Breast epithelium (tissue), 4 donors: ENCODE measurements at regions not wholly inside any gene's neighbourhood (a gene's known extent, or its start where the extent isn't known, plus 50 kb on each side); places are given as distances from the start of the nearest gene placed in this dataset.
"Not testable (repeated sequence)": the region's sequence is repeated elsewhere in the genome, so short reads cannot be mapped to it uniquely, and the experiment has no call there.

Experiments used
- DNase-seq, 2 donors: peaks; one replicate each; pipeline ENCODE4 v3.0.0-alpha.2; 2019; ENCODE audit warnings: low spot score in 2 of 2
- H3K27ac ChIP-seq, 2 donors: fragments of 200-600 bp; sonication (generic) in 1 of 2; one replicate each; pipeline ENCODE4 v1.5.1; 2016 to 2019; ENCODE audit warnings: mild to moderate bottlenecking in 1 of 2
- H3K27me3 ChIP-seq, 2 donors: fragments of 200-600 bp; sonication (generic) in 1 of 2; one replicate each; pipeline versions ENCODE4 v1.5.1 to v1.6.0; 2017 to 2019; ENCODE audit warnings: control low read depth in 1 of 2, mild to moderate bottlenecking in 1 of 2
- H3K36me3 ChIP-seq: fragments of 200-600 bp; one replicate; pipeline ENCODE4 v1.5.1; 2019
- H3K4me1 ChIP-seq, 2 donors: fragments of 200-600 bp; sonication (generic); one replicate each; pipeline ENCODE4 v1.5.1; 2016 to 2019; ENCODE audit warnings: control low read depth in 1 of 2
- H3K4me3 ChIP-seq, 3 donors: fragments of 200-600 bp; sonication (generic); 1 replicate in 2 of 3; 2 replicates in 1 of 3; pipeline ENCODE4 v1.5.1; 2016 to 2019; ENCODE audit warnings: mild to moderate bottlenecking in 3 of 3, moderate library complexity in 2 of 3
- H3K9me3 ChIP-seq, 2 donors: fragments of 200-600 bp; sonication (generic) in 1 of 2; one replicate each; pipeline ENCODE4 v1.5.1; 2016 to 2019; ENCODE audit warnings: control low read depth in 1 of 2
- CTCF ChIP-seq, 3 donors: fragments of 450-650 bp; IDR thresholded peaks; one replicate each; pipeline ENCODE4 v1.5.1; 2016 to 2017; ENCODE audit warnings: antibody characterized with exemption in 3 of 3, mild to moderate bottlenecking in 3 of 3, moderate library complexity in 3 of 3
- POLR2A ChIP-seq: fragments of 450-650 bp; IDR thresholded peaks from one replicate; pipeline ENCODE4 v1.6.1; 2016; ENCODE audit warnings: antibody characterized with exemption, mild to moderate bottlenecking, moderate library complexity
- POLR2AphosphoS5 ChIP-seq, 3 donors: sonication (generic); formaldehyde crosslinking; IDR thresholded peaks; one replicate each; pipeline ENCODE4 v1.6.1; 2017; ENCODE audit warnings: antibody characterized with exemption in 3 of 3
- intact Hi-C: fragments of 100-400 bp; cut with DNase I; formaldehyde crosslinking; loops from one replicate; pipeline ENCODE4 v1.15.1; 2023; ENCODE audit warnings: low total_unique reads

GRCh38 chr1:3996846-3997705, 97.0 kb upstream of the C1orf174 start:
- TF ChIP-seq CTCF (IDR thresholded peaks at IDR 0.05) (no peak), POLR2AphosphoS5 (IDR thresholded peaks at IDR 0.05) (no peak), POLR2A (no peak)
- peaks cover 0 to 28% of the 10 kb centered on the region in 2 donors for H3K27me3 ChIP-seq
- H3K9me3 ChIP-seq: no peaks in the 10 kb centered on the region
- intact Hi-C loops: no loop called here
- no peaks in the 10 kb centered on the region for H3K4me1 ChIP-seq
- DNase-seq: peak in 1 of 2 donors; percentile 40
- H3K4me3 ChIP-seq: no peak overlapping the region
- no peak overlapping the region for H3K27ac ChIP-seq
- no peaks in the 10 kb centered on the region for H3K36me3 ChIP-seq

GRCh38 chr1:3998086-3998485, 98.0 kb upstream of the C1orf174 start:
- no peak for DNase-seq
- H3K4me3 ChIP-seq: no peak overlapping the region
- H3K4me1 ChIP-seq: no peaks in the 10 kb centered on the region
- intact Hi-C loops: no loop called here
- peaks cover 0 to 28% of the 10 kb centered on the region in 2 donors for H3K27me3 ChIP-seq
- no peak overlapping the region for H3K27ac ChIP-seq
- H3K9me3 ChIP-seq: no peaks in the 10 kb centered on the region
- TF ChIP-seq CTCF (IDR thresholded peaks at IDR 0.05) (no peak), POLR2A (no peak), POLR2AphosphoS5 (IDR thresholded peaks at IDR 0.05) (no peak)
- H3K36me3 ChIP-seq: no peaks in the 10 kb centered on the region

GRCh38 chr1:3999514-3999913, 99.4 kb upstream of the C1orf174 start:
- DNase-seq: peak in 1 of 2 donors; percentile 30
- H3K27ac ChIP-seq, intact Hi-C loops, H3K4me3 ChIP-seq, H3K4me1 ChIP-seq, H3K9me3 ChIP-seq, H3K36me3 ChIP-seq: not testable (repeated sequence)
- peaks cover 0 to 25% of the 10 kb centered on the region in 2 donors for H3K27me3 ChIP-seq

GRCh38 chr1:3999941-4000735, 100.1 kb upstream of the C1orf174 start:
- H3K36me3 ChIP-seq: no peaks in the 10 kb centered on the region
- no peak for TF ChIP-seq POLR2AphosphoS5 (IDR thresholded peaks at IDR 0.05)
- TF ChIP-seq POLR2A: no peak
- TF ChIP-seq CTCF (IDR thresholded peaks at IDR 0.05): no peak
- peaks cover 0 to 19% of the 10 kb centered on the region in 2 donors for H3K27me3 ChIP-seq
- no peaks in the 10 kb centered on the region for H3K4me1 ChIP-seq
- no peak overlapping the region for H3K4me3 ChIP-seq
- intact Hi-C loops: no loop called here
- H3K27ac ChIP-seq: no peak overlapping the region
- peak in 1 of 2 donors; percentile 31 for DNase-seq
- no peaks in the 10 kb centered on the region for H3K9me3 ChIP-seq

- H3K27me3 ChIP-seq: peaks cover 0 to 17% of the 10 kb centered on the region in 2 donors
- TF ChIP-seq POLR2A (no peak), POLR2AphosphoS5 (IDR thresholded peaks at IDR 0.05) (no peak), CTCF (IDR thresholded peaks at IDR 0.05) (no peak)
- no peaks in the 10 kb centered on the region for H3K9me3 ChIP-seq
- H3K27ac ChIP-seq: no peak overlapping the region
- intact Hi-C loops: no loop called here
- H3K36me3 ChIP-seq: no peaks in the 10 kb centered on the region
- H3K4me3 ChIP-seq: no peak overlapping the region
- no peaks in the 10 kb centered on the region for H3K4me1 ChIP-seq
- DNase-seq: peak in 1 of 2 donors; percentile 33
These were observed 100.8 kb upstream of the C1orf174 start for GRCh38 chr1:4000811-4001251.
